Mucosa of stomach (tissue), 1 donor: ENCODE measurements at regions not wholly inside any gene's neighbourhood (a gene's known extent, or its start where the extent isn't known, plus 50 kb on each side); places are given as distances from the start of the nearest gene placed in this dataset.

Experiments used
- H3K27me3 ChIP-seq: one replicate; pipeline ENCODE4 v1.7.0; 2013; ENCODE audit warnings: mild to moderate bottlenecking, low read length; ENCODE audit not compliant: control insufficient read depth, insufficient read depth
- H3K36me3 ChIP-seq: one replicate; pipeline ENCODE4 v1.7.0; 2013; ENCODE audit warnings: low read length; ENCODE audit not compliant: control insufficient read depth, insufficient read depth
- H3K4me1 ChIP-seq: one replicate; pipeline ENCODE4 v1.7.0; 2013; ENCODE audit warnings: mild to moderate bottlenecking, low read length; ENCODE audit not compliant: control insufficient read depth, insufficient read depth
- H3K4me3 ChIP-seq: one replicate; pipeline ENCODE4 v1.7.0; 2013; ENCODE audit warnings: low read length
- H3K9ac ChIP-seq: one replicate; pipeline ENCODE4 v1.7.0; 2013; ENCODE audit warnings: mild to moderate bottlenecking, low read length, moderate library complexity
- H3K9me3 ChIP-seq: one replicate; pipeline ENCODE4 v1.7.0; 2013; ENCODE audit warnings: mild to moderate bottlenecking, low read length, moderate library complexity; ENCODE audit not compliant: control insufficient read depth
- donor health status: Pancreatic carcinoma.

DNA sequence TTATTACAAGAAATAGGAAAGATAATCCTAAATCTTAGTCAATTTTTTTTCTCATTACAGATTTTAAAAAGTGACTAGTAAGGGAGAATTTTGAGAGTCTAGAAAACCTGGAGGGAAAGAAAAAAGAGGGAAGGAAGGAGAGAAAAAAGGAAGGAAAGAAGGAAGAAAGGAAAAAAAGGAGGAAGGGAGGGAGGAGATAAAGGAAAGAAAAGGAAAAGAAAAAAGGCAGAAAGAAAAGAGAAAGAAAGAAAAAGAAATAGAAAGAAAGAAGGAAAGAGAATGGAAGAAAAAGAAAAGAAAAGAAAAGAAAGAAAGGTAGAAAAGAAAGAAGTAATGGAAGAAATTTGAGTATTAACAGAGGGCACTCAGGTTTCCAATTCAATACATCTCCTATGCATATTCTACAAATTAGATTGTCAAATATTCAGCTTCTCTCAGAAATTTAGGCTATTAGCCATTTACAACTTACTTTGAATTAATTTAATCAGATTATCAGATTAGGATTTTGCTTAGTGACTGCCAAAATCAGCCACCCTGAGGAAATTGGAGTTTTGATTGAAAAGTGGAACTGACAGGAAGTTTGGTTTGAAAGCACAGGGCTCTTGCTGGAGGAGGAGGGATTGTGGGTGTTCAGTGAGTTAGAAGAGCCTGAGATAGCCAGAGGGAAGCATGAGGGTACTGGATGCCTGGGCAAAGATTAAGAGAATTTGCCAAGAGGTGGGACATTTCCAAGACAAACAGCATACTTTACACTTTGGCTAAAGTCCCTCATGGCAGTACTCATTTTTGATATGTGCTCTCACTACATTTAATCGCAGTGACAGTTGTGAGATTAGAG, 677.8 kb downstream of the USP25 start:
- H3K27me3 ChIP-seq = no peaks in the 10 kb centered on the region

DNA sequence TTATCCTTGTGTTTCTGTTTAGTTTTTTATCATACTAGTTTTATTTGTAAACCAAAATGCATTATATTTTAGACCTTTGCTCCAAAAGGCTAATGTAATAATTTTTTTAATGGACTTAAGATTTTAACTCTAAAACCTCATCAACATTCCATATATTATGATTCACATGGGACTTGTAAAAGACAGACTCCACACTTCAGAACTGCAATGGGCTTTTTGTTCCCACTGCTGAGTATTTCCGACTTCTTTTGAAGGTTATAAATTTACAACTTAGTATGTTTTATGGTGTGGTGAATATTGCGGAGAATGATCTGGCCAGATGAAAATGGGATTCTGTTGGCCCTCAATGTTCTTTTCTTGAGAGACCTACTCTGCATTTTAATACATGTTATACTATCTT, 678.5 kb downstream of the USP25 start:
- no peaks in the 10 kb centered on the region for H3K27me3 ChIP-seq
- H3K9ac ChIP-seq = no peak overlapping the region
- H3K36me3 ChIP-seq = no peaks in the 10 kb centered on the region
- no peak overlapping the region for H3K4me3 ChIP-seq
- no peaks in the 10 kb centered on the region for H3K9me3 ChIP-seq
- no peaks in the 10 kb centered on the region for H3K4me1 ChIP-seq

More for the DNA sequence above, 677.8 kb downstream of the USP25 start:
- Histone ChIP-seq H3K9me3 (no peaks in the 10 kb centered on the region), H3K36me3 (no peaks in the 10 kb centered on the region), H3K4me1 (no peaks in the 10 kb centered on the region), H3K4me3 (no peak overlapping the region), H3K9ac (no peak overlapping the region)

DNA sequence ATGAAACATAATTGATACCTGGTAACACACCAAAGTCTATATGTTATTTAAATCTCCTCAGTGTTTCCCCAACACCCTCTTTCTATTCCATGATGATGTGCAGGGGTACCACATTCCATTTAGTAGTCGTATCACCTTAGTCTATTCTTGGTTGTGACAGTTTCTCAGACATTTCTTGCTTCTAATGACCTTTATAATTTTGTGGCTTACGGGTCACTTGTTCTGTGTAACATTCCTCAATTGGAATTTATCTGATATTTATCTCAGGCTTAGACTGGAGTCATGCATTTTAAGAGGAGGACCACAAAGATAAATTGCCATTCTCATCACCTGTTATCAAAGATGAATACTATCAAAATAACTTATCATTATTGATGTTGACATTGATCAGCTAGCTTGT, 679.6 kb downstream of the USP25 start:
- Histone ChIP-seq H3K36me3 (no peaks in the 10 kb centered on the region), H3K9ac (no peak overlapping the region), H3K4me1 (no peaks in the 10 kb centered on the region), H3K27me3 (no peaks in the 10 kb centered on the region), H3K4me3 (no peak overlapping the region), H3K9me3 (no peaks in the 10 kb centered on the region)

DNA sequence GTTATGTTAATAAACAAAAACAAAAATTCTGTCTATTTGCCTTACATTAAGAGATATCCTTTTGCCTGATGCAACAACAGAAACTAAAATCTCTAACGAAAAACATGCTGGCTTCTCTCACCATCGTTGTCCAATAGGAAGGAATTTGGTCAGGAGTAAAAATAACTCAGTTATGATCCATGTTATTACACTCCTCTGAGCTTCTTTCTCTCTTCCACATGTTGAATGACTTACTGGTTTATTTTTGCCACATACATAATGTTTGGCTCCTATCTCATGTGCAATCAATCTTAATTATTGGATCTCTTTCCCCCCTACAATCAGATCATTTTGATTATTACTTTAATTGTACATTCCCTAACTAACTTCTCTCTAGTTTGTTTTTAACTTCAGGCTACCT, 688.4 kb downstream of the USP25 start:
- H3K9me3 ChIP-seq = no peaks in the 10 kb centered on the region
- H3K9ac ChIP-seq = no peak overlapping the region
- H3K4me3 ChIP-seq = no peak overlapping the region
- H3K36me3 ChIP-seq = no peaks in the 10 kb centered on the region
- H3K27me3 ChIP-seq = no peaks in the 10 kb centered on the region
- H3K4me1 ChIP-seq = peaks cover 5% of the 10 kb centered on the region

DNA sequence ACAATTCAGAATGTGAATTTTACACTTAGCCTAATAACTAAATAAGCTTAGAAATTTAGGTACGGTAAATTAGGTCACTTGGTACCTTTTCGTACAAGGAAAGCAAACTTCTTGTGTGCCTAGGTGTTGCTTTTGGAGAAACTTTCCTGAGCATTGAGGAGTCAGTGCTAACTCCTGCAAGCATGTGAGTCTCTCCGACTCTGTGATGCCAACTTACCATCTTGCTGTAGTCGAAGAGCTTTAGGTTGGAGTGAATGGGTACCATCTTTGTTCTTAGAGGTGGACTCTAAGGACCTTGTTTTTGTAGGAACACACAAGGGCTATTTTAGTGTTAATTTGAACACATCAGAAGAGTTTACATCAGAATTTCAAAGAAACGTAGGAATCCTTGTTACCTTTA, 688.9 kb downstream of the USP25 start:
- Histone ChIP-seq H3K36me3 (no peaks in the 10 kb centered on the region), H3K9me3 (no peaks in the 10 kb centered on the region), H3K27me3 (no peaks in the 10 kb centered on the region), H3K4me1 (peaks cover 5% of the 10 kb centered on the region), H3K4me3 (no peak overlapping the region), H3K9ac (no peak overlapping the region)

DNA sequence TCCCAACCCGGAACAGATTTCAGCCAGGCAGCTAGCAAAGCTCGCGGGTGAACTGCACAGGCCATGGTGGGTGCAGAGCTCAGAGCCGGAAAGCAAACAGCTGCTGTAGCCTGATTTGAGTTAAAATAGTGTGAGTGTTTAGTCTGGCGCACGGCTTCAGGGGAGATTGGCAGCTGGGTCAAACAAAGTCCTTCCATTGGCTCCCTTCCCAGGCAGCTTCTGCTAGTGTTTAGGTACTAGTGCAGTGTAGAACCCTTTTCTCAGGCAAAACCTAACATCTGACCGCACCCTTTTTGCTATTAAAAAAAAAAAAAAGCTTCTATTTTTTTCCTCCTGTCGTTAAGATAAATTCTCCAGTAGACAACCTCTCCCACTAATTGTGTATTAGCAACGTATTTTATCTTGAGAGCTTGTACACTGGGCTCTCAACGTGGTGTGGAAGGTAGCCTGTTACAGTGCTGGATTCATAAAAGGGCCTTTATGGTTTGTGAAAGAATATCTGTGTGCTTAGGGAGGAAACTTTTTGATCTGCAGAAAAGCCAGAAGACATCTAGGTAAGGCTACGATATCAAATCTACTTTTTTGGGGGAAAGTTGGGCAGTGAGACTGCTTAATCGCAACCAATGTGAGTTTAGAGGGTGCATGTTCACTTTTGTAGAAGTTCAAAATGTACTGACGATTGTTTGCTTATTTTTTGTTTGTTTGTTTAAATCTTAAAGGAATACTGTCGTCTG, 689.6 kb downstream of the USP25 start:
- peak overlapping the region; percentile 28 for H3K9ac ChIP-seq
- H3K27me3 ChIP-seq = no peaks in the 10 kb centered on the region
- no peaks in the 10 kb centered on the region for H3K36me3 ChIP-seq
- peaks cover 5% of the 10 kb centered on the region for H3K4me1 ChIP-seq
- no peaks in the 10 kb centered on the region for H3K9me3 ChIP-seq
- H3K4me3 ChIP-seq = no peak overlapping the region

DNA sequence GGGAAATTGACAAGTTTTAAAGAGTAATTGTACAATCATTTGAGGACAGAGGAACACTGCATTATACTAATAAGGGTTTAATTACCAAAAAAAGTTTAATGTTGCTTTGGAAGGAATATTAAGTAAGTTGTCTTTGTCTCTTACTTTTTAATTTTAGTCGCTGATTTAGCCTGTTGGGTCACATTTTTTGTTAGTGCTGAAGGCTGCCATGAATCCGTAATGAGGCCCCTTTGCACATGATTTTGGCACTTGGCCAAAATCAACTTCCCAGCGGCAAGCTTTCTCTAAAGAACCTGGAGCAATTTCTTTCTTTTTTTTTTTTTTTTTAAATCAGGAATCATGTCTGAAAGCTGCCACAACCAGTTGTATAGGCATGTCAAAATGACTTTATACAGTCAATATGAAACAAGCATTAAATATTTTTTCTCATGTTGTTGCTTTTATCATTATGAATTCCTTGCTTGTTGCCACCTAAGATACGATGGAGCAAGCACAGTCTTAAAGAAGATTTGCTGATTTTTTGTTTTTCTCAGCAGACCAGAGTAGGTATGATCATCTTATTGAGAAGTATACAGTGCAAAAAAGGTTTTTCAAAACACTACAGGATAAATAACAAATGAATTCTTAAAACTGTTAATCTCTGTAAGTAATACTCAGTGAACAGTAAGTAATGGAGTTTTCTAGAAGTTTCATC, 690.4 kb downstream of the USP25 start:
- H3K36me3 ChIP-seq = no peaks in the 10 kb centered on the region
- H3K9ac ChIP-seq = peak overlapping the region; percentile 28
- H3K9me3 ChIP-seq = no peaks in the 10 kb centered on the region
- H3K4me1 ChIP-seq = peaks cover 5% of the 10 kb centered on the region
- no peak overlapping the region for H3K4me3 ChIP-seq
- no peaks in the 10 kb centered on the region for H3K27me3 ChIP-seq

DNA sequence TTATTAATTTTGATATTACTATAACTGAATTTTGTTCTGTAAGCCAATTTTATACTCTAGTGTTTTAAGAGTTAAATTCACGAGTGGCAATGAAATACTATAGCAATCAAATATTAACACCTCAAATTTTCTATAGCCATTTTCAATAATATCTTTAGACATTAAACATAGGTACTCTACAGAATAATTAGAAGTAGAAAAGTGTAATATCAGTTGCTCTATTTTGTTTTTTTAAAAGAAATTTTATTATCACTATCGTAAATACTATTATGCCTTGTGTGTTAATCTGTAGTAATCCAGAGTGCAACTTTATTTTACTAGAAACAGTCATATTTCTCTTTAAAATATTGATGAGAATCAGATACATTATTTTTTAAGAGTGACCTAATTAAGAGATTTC, 691.2 kb downstream of the USP25 start:
- Histone ChIP-seq H3K4me3 (no peak overlapping the region), H3K9me3 (no peaks in the 10 kb centered on the region), H3K36me3 (no peaks in the 10 kb centered on the region), H3K9ac (no peak overlapping the region), H3K4me1 (peaks cover 5% of the 10 kb centered on the region), H3K27me3 (no peaks in the 10 kb centered on the region)

DNA sequence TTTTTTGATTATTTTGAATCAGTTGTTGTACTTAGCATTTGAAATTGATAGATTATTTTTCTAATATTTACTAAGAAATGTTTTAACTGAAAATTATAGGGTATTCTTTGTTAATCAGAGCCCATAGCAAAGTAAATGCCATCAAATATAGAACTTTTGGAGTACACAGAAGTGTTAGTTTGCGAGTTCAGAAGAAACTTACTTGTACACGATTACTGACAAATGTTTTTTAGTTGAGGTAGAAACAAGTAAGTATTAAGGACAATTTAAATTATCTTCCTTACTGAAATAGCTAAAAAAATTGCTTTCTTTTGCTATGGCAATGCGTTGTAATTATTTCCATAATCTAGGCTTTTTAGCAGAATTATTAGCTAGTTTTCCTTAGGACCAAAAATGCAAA, 692.2 kb downstream of the USP25 start:
- no peaks in the 10 kb centered on the region for H3K27me3 ChIP-seq
- H3K36me3 ChIP-seq = no peaks in the 10 kb centered on the region
- H3K4me3 ChIP-seq = no peak overlapping the region
- H3K9ac ChIP-seq = no peak overlapping the region
- H3K4me1 ChIP-seq = peaks cover 5% of the 10 kb centered on the region
- no peaks in the 10 kb centered on the region for H3K9me3 ChIP-seq

DNA sequence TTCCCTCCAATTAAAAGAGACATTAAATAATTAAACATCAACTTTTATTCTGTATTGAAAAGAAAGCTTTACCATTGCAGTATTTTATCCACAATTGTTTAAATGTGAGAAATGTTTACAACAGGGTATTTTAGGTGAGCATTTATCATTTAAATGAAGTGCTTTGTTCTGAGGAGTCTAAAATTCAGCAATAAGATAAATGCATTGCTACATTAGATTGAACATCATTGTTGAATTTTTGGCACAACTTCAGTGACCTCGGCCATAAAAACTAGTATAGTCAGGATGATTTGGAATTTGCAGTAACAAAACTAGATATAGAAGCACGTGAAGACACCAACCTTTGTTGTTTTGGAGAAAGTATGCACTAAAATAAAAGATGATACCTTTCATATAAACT, 692.9 kb downstream of the USP25 start:
- H3K9ac ChIP-seq = no peak overlapping the region
- no peaks in the 10 kb centered on the region for H3K27me3 ChIP-seq
- H3K9me3 ChIP-seq = no peaks in the 10 kb centered on the region
- H3K4me1 ChIP-seq = peaks cover 5% of the 10 kb centered on the region
- no peaks in the 10 kb centered on the region for H3K36me3 ChIP-seq
- no peak overlapping the region for H3K4me3 ChIP-seq

DNA sequence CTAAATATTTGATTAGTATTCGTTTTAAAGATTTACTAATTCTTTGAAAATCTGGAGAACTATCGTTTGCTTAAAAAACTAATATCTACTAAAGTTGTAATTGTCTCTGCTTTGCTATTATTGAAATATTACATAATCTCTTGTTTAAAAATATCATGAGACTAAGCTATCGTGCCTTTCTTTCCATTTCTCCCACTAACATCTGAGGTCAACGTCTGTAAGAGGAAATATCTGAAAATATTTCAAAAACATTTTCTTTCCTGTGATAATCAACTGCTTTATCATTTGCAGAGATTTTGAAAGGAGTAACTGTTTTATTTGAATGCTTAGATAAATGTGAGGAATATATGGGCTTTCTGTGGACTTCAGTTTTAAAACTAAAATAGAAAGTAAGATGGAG, 694.1 kb downstream of the USP25 start:
- Histone ChIP-seq H3K36me3 (no peaks in the 10 kb centered on the region), H3K27me3 (no peaks in the 10 kb centered on the region), H3K4me1 (peaks cover 4% of the 10 kb centered on the region), H3K9ac (no peak overlapping the region), H3K9me3 (no peaks in the 10 kb centered on the region), H3K4me3 (no peak overlapping the region)

DNA sequence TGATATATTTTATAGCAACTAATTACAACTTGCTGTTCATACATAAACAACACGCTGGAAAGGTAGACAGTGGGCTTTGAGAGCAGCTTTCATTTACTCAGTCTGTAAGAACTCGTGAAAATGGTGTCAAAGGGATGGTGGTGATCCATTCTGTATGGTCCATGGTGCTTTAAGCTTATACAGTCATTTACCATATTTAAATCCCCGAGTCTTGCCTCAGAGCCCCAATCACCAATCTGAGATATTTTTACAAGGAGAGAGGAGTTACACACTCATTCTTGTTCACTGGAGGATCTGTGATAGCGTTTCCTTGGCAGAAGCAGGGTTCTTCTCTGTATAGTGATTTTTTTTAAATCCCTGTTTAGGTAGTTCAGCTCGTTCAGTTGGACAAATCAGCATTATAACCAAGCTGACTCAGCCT, 694.6 kb downstream of the USP25 start:
- H3K4me1 ChIP-seq = no peaks in the 10 kb centered on the region
- no peaks in the 10 kb centered on the region for H3K27me3 ChIP-seq
- no peaks in the 10 kb centered on the region for H3K9me3 ChIP-seq
- H3K36me3 ChIP-seq = no peaks in the 10 kb centered on the region
- no peak overlapping the region for H3K4me3 ChIP-seq
- no peak overlapping the region for H3K9ac ChIP-seq
